Activated CD8-positive, alpha-beta T cell treated with anti-CD3 and anti-CD28 coated beads for 36 hours (primary cell): ENCODE measurements at regions not wholly inside any gene's neighbourhood (a gene's known extent, or its start where the extent isn't known, plus 50 kb on each side); places are given as distances from the start of the nearest gene placed in this dataset.

ENCODE experiments used
- ATAC-seq: fragments of 200-7000 bp; cut with Tn5 transposase; one replicate; pipeline ENCODE4 v1.10.0; 2021; ENCODE audit warnings: mild to moderate bottlenecking, moderate library complexity
- CTCF ChIA-PET: fragments of 350-600 bp; sonication (Branson Sonifier 250); formaldehyde crosslinking; loops from one replicate; lab custom pipeline; 2021; ENCODE audit warnings: antibody characterized with exemption; lab: Charles Lee
- POLR2A ChIA-PET: fragments of 350-600 bp; sonication (Branson Sonifier 250); formaldehyde crosslinking; loops from one replicate; lab custom pipeline; 2021; ENCODE audit warnings: antibody characterized with exemption; lab: Charles Lee
- DNase-seq: peaks from one replicate; pipeline ENCODE4 v3.0.0-alpha.2; 2020
- H3K27ac Mint-ChIP-seq: one replicate; pipeline ENCODE4 v1.8.0; 2021; ENCODE audit warnings: mild to moderate bottlenecking, mixed read lengths
- H3K27me3 Mint-ChIP-seq: one replicate; pipeline ENCODE4 v1.8.0; 2021; ENCODE audit warnings: mixed read lengths
- H3K36me3 Mint-ChIP-seq: one replicate; pipeline ENCODE4 v1.8.0; 2021; ENCODE audit warnings: low read depth, mixed read lengths
- H3K4me1 Mint-ChIP-seq: one replicate; pipeline ENCODE4 v1.8.0; 2021; ENCODE audit warnings: low read depth, mixed read lengths
- H3K4me3 Mint-ChIP-seq: one replicate; pipeline ENCODE4 v1.8.0; 2021; ENCODE audit warnings: mild to moderate bottlenecking, moderate library complexity, mixed read lengths
- H3K9me3 Mint-ChIP-seq: one replicate; pipeline ENCODE4 v1.8.0; 2021; ENCODE audit warnings: mixed read lengths
- intact Hi-C: fragments of 100-400 bp; cut with micrococcal nuclease; formaldehyde crosslinking; loops from one replicate; pipeline ENCODE4 v1.10.0; 2022
- TF ChIP-seq, protein P1 (sequence below): fragments of 200-600 bp; IDR thresholded peaks from one replicate; pipeline ENCODE4 v1.8.0; 2022; ENCODE audit warnings: antibody characterized with exemption, mild to moderate bottlenecking

DNA sequence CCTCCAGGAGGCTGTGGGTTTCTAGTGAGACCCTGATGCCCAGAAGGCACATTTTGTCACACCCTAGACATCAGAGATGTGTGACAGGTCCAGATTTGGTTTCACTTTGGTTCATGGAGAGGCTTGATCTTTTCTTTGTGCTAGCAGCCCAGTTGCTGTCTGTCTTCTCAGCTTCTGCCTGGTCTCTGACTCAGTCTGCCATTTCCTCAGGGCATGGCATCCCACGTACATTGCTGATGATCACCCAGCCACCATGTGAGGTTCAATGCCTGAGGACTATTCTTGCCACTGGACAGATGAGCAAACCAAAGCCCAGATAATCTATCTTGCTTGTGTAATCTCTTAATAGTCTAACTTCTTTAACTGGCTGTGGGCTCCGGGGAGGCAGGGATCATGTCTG lies 144.9 kb upstream of the MRPS22 start:
- Mint-ChIP-seq H3K27me3 (peaks cover 7% of the 10 kb centered on the region), H3K9me3 (no peaks in the 10 kb centered on the region), H3K4me3 (no peak overlapping the region), H3K27ac (no peak overlapping the region), H3K4me1 (no peaks in the 10 kb centered on the region), H3K36me3 (no peaks in the 10 kb centered on the region)
- ATAC-seq (no peak), DNase-seq (no peak)
- ChIA-PET POLR2A (no interaction called here), CTCF (no interaction called here)
- intact Hi-C loops = no loop called here
- TF ChIP-seq, protein P1, sequence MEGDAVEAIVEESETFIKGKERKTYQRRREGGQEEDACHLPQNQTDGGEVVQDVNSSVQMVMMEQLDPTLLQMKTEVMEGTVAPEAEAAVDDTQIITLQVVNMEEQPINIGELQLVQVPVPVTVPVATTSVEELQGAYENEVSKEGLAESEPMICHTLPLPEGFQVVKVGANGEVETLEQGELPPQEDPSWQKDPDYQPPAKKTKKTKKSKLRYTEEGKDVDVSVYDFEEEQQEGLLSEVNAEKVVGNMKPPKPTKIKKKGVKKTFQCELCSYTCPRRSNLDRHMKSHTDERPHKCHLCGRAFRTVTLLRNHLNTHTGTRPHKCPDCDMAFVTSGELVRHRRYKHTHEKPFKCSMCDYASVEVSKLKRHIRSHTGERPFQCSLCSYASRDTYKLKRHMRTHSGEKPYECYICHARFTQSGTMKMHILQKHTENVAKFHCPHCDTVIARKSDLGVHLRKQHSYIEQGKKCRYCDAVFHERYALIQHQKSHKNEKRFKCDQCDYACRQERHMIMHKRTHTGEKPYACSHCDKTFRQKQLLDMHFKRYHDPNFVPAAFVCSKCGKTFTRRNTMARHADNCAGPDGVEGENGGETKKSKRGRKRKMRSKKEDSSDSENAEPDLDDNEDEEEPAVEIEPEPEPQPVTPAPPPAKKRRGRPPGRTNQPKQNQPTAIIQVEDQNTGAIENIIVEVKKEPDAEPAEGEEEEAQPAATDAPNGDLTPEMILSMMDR = no peak

DNA sequence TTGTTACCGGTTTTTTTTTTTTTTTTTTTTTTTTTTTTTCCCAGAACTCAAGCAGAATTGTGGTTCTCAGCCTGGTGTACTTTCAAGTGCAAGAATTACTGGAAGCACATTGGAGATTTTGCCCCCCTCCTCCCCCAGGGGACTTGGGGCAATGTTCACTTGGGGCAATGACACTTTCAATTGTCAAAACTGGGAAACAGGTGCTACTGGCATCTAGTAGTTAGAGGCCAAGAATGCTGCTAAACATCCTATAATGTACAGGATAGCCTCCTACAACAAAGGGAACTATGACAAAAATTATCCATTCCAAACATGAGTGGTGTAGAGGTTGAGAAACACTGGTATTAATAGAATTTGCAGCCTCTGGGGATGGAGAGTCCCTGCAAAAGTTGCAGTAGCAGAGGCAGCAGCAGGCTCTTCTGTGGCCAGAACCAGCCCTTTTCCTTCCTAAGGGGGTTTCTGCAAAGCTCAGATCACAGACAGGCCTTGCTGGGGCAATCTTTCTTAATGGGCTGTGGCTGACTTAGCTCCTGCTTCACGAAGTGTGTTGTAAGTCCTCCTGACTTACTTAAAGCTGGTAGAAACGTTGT lies 144.3 kb upstream of the MRPS22 start:
- no peaks in the 10 kb centered on the region for H3K9me3 Mint-ChIP-seq
- intact Hi-C loops = no loop called here
- H3K27me3 Mint-ChIP-seq = peaks cover 7% of the 10 kb centered on the region
- H3K36me3 Mint-ChIP-seq = no peaks in the 10 kb centered on the region
- POLR2A ChIA-PET = no interaction called here
- no peak for DNase-seq
- TF ChIP-seq, protein P1 = no peak
- no peak overlapping the region for H3K27ac Mint-ChIP-seq
- H3K4me1 Mint-ChIP-seq = no peaks in the 10 kb centered on the region
- no peak overlapping the region for H3K4me3 Mint-ChIP-seq
- no peak for ATAC-seq
- CTCF ChIA-PET = no interaction called here

GRCh38 chr3:139201446-139202225 lies 142.2 kb upstream of the MRPS22 start:
- intact Hi-C loops = no loop called here
- Mint-ChIP-seq H3K27ac (no peak overlapping the region), H3K36me3 (no peaks in the 10 kb centered on the region), H3K27me3 (peaks cover 8% of the 10 kb centered on the region), H3K4me3 (no peak overlapping the region), H3K4me1 (no peaks in the 10 kb centered on the region), H3K9me3 (no peaks in the 10 kb centered on the region)
- TF ChIP-seq, protein P1 = no peak
- CTCF ChIA-PET = no interaction called here
- POLR2A ChIA-PET = no interaction called here
- no peak for ATAC-seq
- no peak for DNase-seq

- Mint-ChIP-seq H3K36me3 (no peaks in the 10 kb centered on the region), H3K4me1 (no peaks in the 10 kb centered on the region), H3K27me3 (peaks cover 5% of the 10 kb centered on the region), H3K27ac (no peak overlapping the region), H3K4me3 (no peak overlapping the region), H3K9me3 (no peaks in the 10 kb centered on the region)
- DNase-seq = peak; percentile 46
- ChIA-PET CTCF (no interaction called here), POLR2A (no interaction called here)
- TF ChIP-seq, protein P1 = no peak
- ATAC-seq = peak; percentile 30
- intact Hi-C loops = no loop called here
Observed at GRCh38 chr3:139202226-139202958, 141.4 kb upstream of the MRPS22 start.

DNA sequence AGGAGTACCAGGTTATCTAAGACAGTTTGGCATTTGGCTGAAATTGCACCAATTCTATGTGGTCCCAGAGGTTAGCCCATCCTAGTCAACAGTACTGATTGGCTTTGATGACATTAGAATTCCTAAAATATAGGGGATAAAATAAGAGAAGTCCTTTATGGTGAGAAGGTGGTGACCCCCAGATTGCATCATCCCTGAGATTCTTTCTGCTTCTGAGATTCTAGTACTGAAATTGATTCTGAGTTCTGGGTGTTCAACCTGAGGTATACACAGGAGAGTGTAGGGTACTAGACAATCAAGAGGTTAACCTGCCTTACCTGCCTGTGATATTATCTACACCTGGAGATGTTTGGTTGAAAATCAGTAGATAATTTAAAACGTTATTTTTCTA lies 140.9 kb upstream of the MRPS22 start:
- no peaks in the 10 kb centered on the region for H3K9me3 Mint-ChIP-seq
- ATAC-seq (no peak), DNase-seq (no peak)
- no peaks in the 10 kb centered on the region for H3K4me1 Mint-ChIP-seq
- H3K36me3 Mint-ChIP-seq = no peaks in the 10 kb centered on the region
- intact Hi-C loops = no loop called here
- no peak overlapping the region for H3K4me3 Mint-ChIP-seq
- TF ChIP-seq, protein P1 = no peak
- H3K27ac Mint-ChIP-seq = no peak overlapping the region
- H3K27me3 Mint-ChIP-seq = peaks cover 5% of the 10 kb centered on the region
- ChIA-PET CTCF (no interaction called here), POLR2A (no interaction called here)
